GM23338 (cell line): ENCODE measurements at regions not wholly inside any gene's neighbourhood (a gene's known extent, or its start where the extent isn't known, plus 50 kb on each side); places are given as distances from the start of the nearest gene placed in this dataset.

Experiments
- ATAC-seq: fragments of 200-7000 bp; cut with Tn5 transposase; 3 replicates; pipeline ENCODE4 v1.9.1; 2020
- DNase-seq: peaks from one replicate; pipeline ENCODE4 v3.0.0-alpha.2; 2015; ENCODE audit warnings: low spot score
- H2AFZ ChIP-seq: fragments of 200-600 bp; sonication (generic); 2 replicates; pipeline ENCODE4 v1.8.0; 2016; ENCODE audit warnings: antibody characterized with exemption, mild to moderate bottlenecking, moderate library complexity
- H3F3A ChIP-seq: fragments of 200-600 bp; sonication (generic); replicated peaks from 2 replicates; pipeline ENCODE4 v1.8.0; 2017; ENCODE audit warnings: antibody characterized with exemption, mixed run types, low read depth
- H3K27ac ChIP-seq: fragments of 200-600 bp; sonication (generic); 2 replicates; pipeline ENCODE4 v1.6.1; 2016; ENCODE audit warnings: low read depth
- H3K27me3 ChIP-seq: fragments of 200-600 bp; sonication (generic); 2 replicates; pipeline ENCODE4 v1.8.0; 2016; ENCODE audit warnings: mild to moderate bottlenecking, mixed run types, moderate library complexity; ENCODE audit not compliant: insufficient read depth
- H3K36me3 ChIP-seq: fragments of 200-600 bp; sonication (generic); 2 replicates; pipeline ENCODE4 v1.8.0; 2016; ENCODE audit warnings: mild to moderate bottlenecking; ENCODE audit not compliant: insufficient read depth
- H3K4me1 ChIP-seq: fragments of 200-600 bp; sonication (generic); 2 replicates; pipeline ENCODE4 v1.8.0; 2016; ENCODE audit warnings: mild to moderate bottlenecking, moderate library complexity; ENCODE audit not compliant: insufficient read depth
- H3K4me2 ChIP-seq: fragments of 200-600 bp; sonication (generic); 2 replicates; pipeline ENCODE4 v1.7.1; 2017; ENCODE audit warnings: mixed run types
- H3K4me3 ChIP-seq: fragments of 200-600 bp; sonication (generic); 2 replicates; pipeline ENCODE4 v1.6.1; 2016; ENCODE audit warnings: mixed run types
- H3K79me2 ChIP-seq: fragments of 200-600 bp; sonication (generic); replicated peaks from 2 replicates; pipeline ENCODE4 v1.8.0; 2017; ENCODE audit warnings: mild to moderate bottlenecking; ENCODE audit not compliant: insufficient read depth
- H3K9me2 ChIP-seq: fragments of 200-600 bp; sonication (generic); 2 replicates; pipeline ENCODE4 v1.8.0; 2017; ENCODE audit not compliant: insufficient read depth
- H4K20me1 ChIP-seq: fragments of 200-600 bp; sonication (generic); replicated peaks from 2 replicates; pipeline ENCODE4 v1.8.0; 2017; ENCODE audit warnings: mild to moderate bottlenecking; ENCODE audit not compliant: insufficient read depth
- H3K27ac Mint-ChIP-seq: 2 replicates; pipeline ENCODE4 v1.8.0; 2020; ENCODE audit warnings: inconsistent platforms, mild to moderate bottlenecking, moderate library complexity, mixed read lengths
- H3K27me3 Mint-ChIP-seq: 3 replicates; pipeline ENCODE4 v1.8.0; 2022; ENCODE audit warnings: low read depth, mild to moderate bottlenecking, moderate library complexity, mixed read lengths, inconsistent platforms; ENCODE audit not compliant: insufficient read depth, poor library complexity
- H3K36me3 Mint-ChIP-seq: 3 replicates; pipeline ENCODE4 v1.8.0; 2021; ENCODE audit warnings: low read depth, mild to moderate bottlenecking, inconsistent platforms, moderate library complexity, mixed read lengths
- H3K4me1 Mint-ChIP-seq: 3 replicates; pipeline ENCODE4 v1.8.0; 2020; ENCODE audit warnings: mild to moderate bottlenecking, inconsistent platforms, mixed read lengths
- H3K4me3 Mint-ChIP-seq: 3 replicates; pipeline ENCODE4 v1.8.0; 2021; ENCODE audit warnings: moderate library complexity, mild to moderate bottlenecking, inconsistent platforms, mixed read lengths
- H3K9me3 Mint-ChIP-seq: 3 replicates; pipeline ENCODE4 v1.8.0; 2020; ENCODE audit warnings: moderate library complexity, mild to moderate bottlenecking, inconsistent platforms, mixed read lengths
- CREB1 ChIP-seq: fragments of 250-450 bp; sonication (Bioruptor Pico); IDR thresholded peaks from 2 replicates; pipeline ENCODE4 v1.5.0; 2020; ENCODE audit warnings: low read depth, mild to moderate bottlenecking, moderate library complexity
- CTCF ChIP-seq, 2 experiments: fragments of 200-600 bp in 1 of 2; sonication (generic) in 1 of 2; conservative IDR thresholded peaks; 2 replicates each; pipeline versions ENCODE4 v1.5.1 to v1.6.1; 2016 to 2017; ENCODE audit warnings: antibody characterized with exemption in 2 of 2, low read depth in 2 of 2, mild to moderate bottlenecking in 2 of 2, moderate library complexity in 1 of 2
- ETS1 ChIP-seq: IDR thresholded peaks from 2 replicates; pipeline ENCODE4 v1.6.1; 2016; ENCODE audit warnings: antibody characterized with exemption
- EZH2 ChIP-seq: fragments of 200-600 bp; sonication (generic); IDR thresholded peaks from one replicate; pipeline ENCODE4 v1.8.0; 2017; ENCODE audit warnings: antibody characterized with exemption, mild to moderate bottlenecking, low read depth; ENCODE audit not compliant: unreplicated experiment
- EZH2phosphoT487 ChIP-seq: fragments of 200-600 bp; sonication (generic); IDR thresholded peaks from one replicate; pipeline ENCODE4 v1.8.1; 2018; ENCODE audit warnings: antibody characterized with exemption; ENCODE audit not compliant: unreplicated experiment
- JUNB ChIP-seq: IDR thresholded peaks from one replicate; pipeline ENCODE4 v1.6.1; 2016; ENCODE audit warnings: antibody characterized with exemption; ENCODE audit not compliant: unreplicated experiment
- NANOG ChIP-seq: IDR thresholded peaks from 2 replicates; pipeline ENCODE4 v1.6.1; 2016; ENCODE audit warnings: antibody characterized with exemption, borderline replicate concordance
- POLR2AphosphoS5 ChIP-seq: IDR thresholded peaks from 2 replicates; pipeline ENCODE4 v1.6.1; 2016; ENCODE audit warnings: antibody characterized with exemption, low read depth
- REST ChIP-seq: IDR thresholded peaks from one replicate; pipeline ENCODE4 v1.6.1; 2018; ENCODE audit warnings: antibody characterized with exemption; ENCODE audit not compliant: unreplicated experiment
- ZNF331 ChIP-seq: fragments of 250-450 bp; sonication (Bioruptor Pico); IDR thresholded peaks from 2 replicates; pipeline ENCODE4 v1.5.0; 2020; ENCODE audit warnings: low read depth, mild to moderate bottlenecking, moderate library complexity

GRCh38 chr13:107289540-107289939 is 721.6 kb upstream of the ARGLU1 start:
- no peak overlapping the region for H2AFZ ChIP-seq
- H3K4me2 ChIP-seq, result no peak overlapping the region
- TF ChIP-seq JUNB (no peak), REST (no peak)
- no peaks in the 10 kb centered on the region for H3K9me2 ChIP-seq
- H3K9me3 Mint-ChIP-seq, result no peaks in the 10 kb centered on the region
- no peak overlapping the region for H3K4me3 Mint-ChIP-seq
- H3K4me1 Mint-ChIP-seq, result no peaks in the 10 kb centered on the region
- H3K27ac Mint-ChIP-seq, result no peak overlapping the region
- no peaks in the 10 kb centered on the region for H4K20me1 ChIP-seq
- no peaks in the 10 kb centered on the region for H3K36me3 Mint-ChIP-seq
- no peaks in the 10 kb centered on the region for H3F3A ChIP-seq
- H3K4me3 ChIP-seq, result no peak overlapping the region
- H3K27me3 ChIP-seq, result no peaks in the 10 kb centered on the region
- DNase-seq (no peak), ATAC-seq (no peak)
- no peaks in the 10 kb centered on the region for H3K27me3 Mint-ChIP-seq
- no peaks in the 10 kb centered on the region for H3K4me1 ChIP-seq
- no peaks in the 10 kb centered on the region for H3K36me3 ChIP-seq
- H3K79me2 ChIP-seq, result no peaks in the 10 kb centered on the region
- H3K27ac ChIP-seq, result no peak overlapping the region

- no peaks in the 10 kb centered on the region for H3K4me1 Mint-ChIP-seq
- Histone ChIP-seq H3K27me3 (no peaks in the 10 kb centered on the region), H3K4me3 (no peak overlapping the region), H3K4me2 (no peak overlapping the region), H2AFZ (no peak overlapping the region), H3F3A (no peaks in the 10 kb centered on the region), H3K36me3 (no peaks in the 10 kb centered on the region), H4K20me1 (no peaks in the 10 kb centered on the region), H3K79me2 (no peaks in the 10 kb centered on the region), H3K4me1 (no peaks in the 10 kb centered on the region), H3K9me2 (0 out of 2 replicates have a peak, but pooled peaks cover 4% of the 10 kb centered on the region), H3K27ac (no peak overlapping the region)
- H3K9me3 Mint-ChIP-seq, result no peaks in the 10 kb centered on the region
- H3K27me3 Mint-ChIP-seq, result no peaks in the 10 kb centered on the region
- no peak overlapping the region for H3K4me3 Mint-ChIP-seq
- DNase-seq, result no peak
- H3K36me3 Mint-ChIP-seq, result no peaks in the 10 kb centered on the region
- no peak for ATAC-seq
- no peak overlapping the region for H3K27ac Mint-ChIP-seq
- TF ChIP-seq EZH2 (no peak), CTCF (conservative IDR thresholded peaks at IDR 0.05; ENCODE audit: low read depth in 2 of 2) (no peak), CREB1 (CRISPR knock-in tag) (no peak), ZNF331 (CRISPR knock-in tag) (no peak), JUNB (no peak), POLR2AphosphoS5 (no peak), NANOG (no peak), ETS1 (no peak), EZH2phosphoT487 (no peak), REST (no peak)
Observed at GRCh38 chr13:107284173-107284572, 716.2 kb upstream of the ARGLU1 start.
